ENCODE measurements at regions not wholly inside any gene's neighbourhood (a gene's known extent, or its start where the extent isn't known, plus 50 kb on each side); places are given as distances from the start of the nearest gene placed in this dataset.

DNA sequence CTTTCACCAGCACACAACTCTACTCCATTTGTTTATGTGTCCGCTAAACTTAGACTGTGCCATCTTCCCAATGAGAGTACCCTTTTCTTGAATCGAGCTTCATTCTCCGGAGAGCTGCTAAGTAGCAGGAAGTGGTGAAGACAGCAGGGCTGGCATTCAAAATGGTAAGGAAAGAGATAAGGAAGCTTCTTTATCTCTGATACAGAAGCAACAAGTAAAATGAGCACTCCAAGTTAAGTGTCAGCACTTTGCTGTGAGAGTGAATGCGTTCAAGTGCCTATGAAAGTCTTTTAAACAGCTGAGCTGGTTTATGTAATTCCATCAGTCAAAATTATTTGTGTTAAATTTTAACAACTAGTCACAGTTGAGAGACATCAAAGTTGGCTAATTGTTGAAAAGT is 386.8 kb upstream of the PTPRD start:
- no peak for DNase-seq (ENCODE audit: low spot score)

DNA sequence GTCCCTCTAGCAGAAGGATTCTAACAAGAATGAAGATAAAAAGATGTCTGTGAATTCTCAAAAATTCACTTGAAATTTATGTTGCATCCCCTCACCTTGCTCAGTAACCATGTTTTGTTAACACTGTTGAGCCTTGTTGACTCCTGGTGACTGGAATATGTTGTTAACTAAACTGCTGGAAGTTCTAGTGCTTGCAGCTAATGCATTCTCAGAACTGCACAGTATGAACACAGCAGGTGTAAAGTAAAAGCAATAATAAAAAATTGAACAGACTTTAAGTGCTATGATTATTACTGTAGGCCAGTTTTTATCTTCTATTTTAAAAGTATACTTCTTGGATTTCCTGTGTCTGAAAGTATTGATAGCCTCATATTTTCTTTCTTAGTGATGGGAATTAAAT is 388.7 kb upstream of the PTPRD start:
- no peak for DNase-seq (ENCODE audit: low spot score)

DNA sequence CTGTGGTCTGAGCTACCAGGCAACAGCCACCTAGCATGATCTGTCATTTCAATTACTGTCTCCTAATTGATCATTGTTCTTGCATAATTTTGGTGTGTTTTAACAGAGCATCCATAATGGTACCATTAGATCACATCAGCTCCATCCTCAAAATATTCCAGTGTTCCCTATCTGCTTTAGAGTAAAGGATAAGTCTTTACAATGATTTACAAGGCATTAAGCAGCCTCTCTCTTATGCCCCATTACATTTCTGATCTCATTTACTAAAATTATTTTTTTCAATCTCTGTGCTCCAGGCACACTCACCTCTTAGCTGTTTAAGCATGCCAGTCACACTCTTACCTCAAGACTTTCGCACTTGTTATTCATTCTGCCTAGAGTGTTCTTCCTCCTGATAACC is 389.9 kb upstream of the PTPRD start:
- no peak for DNase-seq (ENCODE audit: low spot score)

DNA sequence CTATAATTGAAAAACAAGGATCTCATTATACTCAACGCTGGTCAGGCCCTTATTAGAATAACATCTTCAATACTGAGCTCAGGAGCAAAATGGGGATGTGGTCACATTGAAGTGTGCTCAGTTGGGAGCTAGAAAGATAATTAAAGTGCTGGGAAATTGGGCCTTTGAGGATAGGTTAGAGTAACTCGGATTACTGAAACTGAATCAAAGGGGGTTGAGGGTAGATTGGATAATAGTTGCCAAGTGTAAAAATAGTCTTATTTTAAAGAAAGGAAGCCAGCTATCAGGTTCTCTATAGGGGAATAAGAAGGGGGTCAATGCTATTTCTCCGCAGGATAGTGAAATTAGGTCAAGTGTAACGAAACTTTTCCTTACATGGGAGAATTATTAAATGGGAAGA is 391.0 kb upstream of the PTPRD start:
- DNase-seq (ENCODE audit: low spot score), result no peak

DNA sequence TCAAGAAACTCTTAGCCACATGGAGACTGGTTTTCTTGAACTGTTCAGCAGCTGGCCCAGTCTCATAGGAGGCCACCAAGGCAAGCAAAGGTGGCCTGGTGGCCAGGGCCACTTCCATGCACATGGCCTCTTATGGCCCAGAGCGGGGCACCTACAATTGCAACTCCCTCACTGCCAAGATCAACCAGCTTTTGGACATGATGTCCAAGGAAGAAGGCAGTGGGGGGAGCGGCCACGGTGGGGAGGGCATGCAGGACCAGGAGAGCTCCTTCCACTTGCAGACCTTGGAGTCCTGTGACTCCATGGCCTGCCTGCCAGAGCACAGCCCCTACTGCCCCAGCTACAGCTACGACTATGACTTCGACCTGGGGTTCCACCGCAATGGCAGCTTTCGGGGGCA is 398.9 kb upstream of the PTPRD start:
- no peak for DNase-seq (ENCODE audit: low spot score)

DNA sequence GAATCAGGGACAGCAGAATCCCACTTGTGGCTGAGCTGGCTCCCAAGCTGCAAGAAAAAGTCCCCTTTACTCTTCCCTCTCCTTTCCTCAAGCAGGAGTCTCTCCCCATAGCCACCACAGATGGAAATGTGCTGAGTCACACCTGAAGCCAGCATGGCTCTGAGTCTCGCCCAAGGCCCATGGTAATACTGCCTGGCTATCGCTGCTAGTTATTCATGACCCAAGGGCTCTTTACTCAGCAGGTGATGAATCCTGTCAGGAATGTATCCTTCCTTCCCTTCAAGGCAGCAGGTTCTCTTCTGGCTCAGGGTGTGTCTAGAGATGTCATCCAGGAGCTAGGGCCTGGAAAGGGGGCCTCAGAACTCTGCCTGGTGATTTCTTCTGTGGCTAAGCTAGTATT is 403.3 kb upstream of the PTPRD start:
- no peak for DNase-seq (ENCODE audit: low spot score)

DNA sequence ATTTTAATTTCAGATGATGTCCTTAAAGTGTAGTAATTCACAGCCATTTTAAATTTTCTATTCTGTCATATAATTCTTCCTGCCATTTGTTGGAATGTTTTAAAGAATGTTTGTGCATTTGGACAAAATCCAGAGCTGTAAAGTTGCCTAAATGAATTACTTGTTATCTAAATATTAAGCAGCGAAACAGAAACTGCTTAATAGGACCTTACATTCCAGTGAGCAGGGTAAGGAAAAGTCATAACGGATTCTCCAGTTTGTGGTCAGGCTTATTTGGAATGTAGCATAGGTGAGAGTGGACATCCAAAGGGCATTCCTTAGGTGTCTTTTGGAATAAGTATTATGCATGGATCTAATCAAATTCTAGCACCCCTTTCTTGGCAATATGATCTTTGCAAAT is 410.4 kb upstream of the PTPRD start:
- DNase-seq (ENCODE audit: low spot score), result no peak

DNA sequence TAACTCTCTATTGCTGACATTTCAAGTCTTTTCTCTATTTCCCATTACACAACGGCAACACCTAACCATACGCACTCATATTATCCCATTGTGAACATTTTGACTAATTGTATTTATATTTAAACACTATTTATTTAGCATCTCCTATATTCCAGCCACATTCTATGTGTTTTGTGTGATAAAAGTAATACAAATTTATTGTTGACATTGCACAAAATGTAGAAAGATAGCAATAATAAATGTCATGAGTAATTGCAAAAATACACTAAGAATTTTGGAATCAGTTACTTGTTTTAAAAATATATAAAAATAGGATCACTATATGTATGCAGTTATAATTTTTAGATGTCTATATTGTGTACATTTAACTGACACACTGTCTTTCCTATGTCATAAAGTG is 413.0 kb upstream of the PTPRD start:
- no peak for DNase-seq (ENCODE audit: low spot score)

DNA sequence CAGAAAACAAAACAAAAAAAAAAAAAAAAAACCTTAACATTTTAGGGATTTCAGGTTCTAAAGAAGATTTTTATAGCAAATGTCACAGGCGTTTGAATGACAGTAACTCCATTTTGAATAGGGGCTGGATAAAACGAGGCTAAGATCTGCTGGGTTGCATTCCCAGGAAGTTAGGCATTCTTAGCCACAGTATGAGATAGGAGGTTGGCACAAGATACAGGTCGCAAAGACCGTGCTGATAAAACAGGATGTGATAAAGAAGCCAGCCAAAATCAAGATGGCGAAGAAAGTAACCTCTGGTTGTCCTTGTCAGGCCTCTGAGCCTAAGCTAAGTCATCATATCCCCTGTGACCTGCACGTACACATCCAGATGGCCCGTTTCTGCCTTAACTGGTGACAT is 425.6 kb upstream of the PTPRD start:
- no peak for DNase-seq (ENCODE audit: low spot score)

DNA sequence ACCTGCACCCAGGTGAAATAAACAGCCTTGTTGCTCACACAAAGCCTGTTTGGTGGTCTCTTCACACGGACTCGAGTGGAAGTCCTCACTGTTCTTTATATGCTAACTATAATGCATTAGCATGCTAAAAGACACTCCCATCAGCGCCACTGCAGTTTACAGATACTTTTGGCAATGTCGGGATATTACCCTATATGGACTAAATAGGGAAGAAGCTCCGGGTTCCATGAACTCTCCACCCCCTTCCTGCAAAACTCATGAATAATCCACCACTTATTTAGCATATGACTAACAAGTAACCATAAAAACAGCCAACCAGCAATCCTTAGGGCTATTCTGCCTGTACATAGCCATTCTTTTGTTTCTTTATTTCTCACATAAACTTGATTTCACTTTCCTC is 426.2 kb upstream of the PTPRD start:
- no peak for DNase-seq (ENCODE audit: low spot score)

DNA sequence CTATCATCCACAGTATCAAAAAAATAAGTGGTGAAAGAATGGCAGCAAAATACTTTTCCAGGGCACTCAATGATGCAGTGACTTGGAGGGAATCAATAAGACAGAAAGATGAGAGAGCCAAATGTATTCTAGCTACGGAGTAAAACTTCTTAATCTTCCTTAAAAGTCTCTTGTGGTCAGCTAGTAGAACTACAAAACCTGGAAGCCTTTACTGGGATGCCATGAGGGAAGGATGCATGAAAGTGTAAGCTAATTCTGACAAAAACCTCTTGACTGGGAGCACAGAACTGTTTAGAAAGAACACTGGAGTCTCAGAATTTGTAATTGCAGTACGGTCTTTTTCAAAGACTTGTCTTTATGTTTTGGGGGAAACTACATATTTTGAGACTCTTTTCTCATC is 432.8 kb upstream of the PTPRD start:
- DNase-seq (ENCODE audit: low spot score), result no peak

DNA sequence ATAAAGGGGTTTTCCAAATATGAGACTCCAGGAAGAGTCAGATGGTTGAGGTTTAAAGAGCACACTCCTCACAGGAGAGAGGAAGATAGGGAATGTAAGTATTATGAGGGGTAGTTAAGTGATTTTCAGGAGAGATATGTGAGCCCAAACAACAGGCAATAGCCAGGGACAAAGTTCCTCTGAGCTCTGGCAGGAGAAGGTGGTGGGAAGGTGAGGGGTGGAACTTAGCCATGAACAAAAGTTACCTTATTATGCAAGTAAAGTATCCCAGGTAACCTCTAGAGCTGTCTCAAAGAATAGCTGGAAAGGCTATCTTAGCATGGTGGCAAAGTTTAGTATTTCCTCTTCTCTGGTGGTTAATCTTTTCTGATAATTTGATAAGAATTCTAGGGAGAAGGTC is 450.5 kb upstream of the PTPRD start:
- DNase-seq (ENCODE audit: low spot score), result no peak

DNA sequence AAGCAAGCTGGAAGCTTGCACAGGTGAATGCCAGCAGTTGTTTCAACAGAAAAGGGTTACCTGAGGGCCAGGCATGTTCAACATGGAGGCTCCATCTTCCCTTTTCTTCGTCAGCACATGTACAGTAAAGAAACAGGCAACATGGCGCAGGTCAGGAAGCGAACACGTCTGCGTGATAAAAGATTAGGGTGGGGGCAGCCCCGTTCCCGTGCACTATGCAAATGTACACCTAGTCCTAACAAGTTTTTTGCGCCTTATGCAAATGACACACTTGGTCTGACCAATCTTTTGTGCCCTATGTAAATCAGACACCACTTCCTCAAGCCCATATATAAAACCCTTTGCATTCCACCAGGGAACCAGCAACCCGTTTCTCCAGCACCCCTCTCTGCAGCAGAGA is 452.1 kb upstream of the PTPRD start:
- no peak for DNase-seq (ENCODE audit: low spot score)

DNA sequence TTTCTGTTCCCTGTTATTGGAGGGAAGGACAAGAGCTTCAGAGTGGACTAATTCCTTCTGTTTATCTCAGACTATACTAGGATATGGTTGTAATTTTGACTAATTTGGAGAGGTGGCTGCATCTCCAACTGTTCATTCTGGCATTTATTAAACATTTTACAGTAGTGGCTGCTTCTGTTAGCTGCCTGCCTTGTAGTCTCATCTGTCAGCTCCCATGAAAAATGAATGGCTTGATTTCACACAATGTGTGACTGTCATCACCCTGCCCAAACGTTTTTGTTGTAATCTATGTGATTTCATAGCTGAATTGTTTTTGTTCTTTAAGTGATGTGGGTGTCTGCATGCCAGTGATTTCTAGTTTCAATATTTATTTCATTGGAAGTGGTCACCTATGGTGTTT is 459.4 kb upstream of the PTPRD start:
- no peak for DNase-seq (ENCODE audit: low spot score)

DNA sequence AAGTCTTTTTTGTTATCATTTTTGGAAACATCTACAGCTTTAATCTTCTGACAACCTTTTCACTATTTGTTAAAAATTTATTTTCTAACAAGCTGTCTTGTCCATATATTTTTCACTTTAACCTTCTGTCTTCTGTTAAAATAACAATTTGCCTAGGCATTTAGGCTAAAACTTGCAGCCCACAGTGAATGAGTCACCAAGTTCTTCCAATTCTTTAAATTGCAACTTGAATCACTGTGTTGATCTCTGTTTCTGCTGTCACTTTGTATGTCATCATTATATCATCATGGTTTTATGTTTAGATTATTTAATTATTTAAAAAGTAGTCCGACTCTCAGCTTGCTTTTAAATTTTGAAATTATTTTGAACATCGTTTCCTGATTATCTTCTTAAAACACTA is 473.8 kb upstream of the PTPRD start:
- DNase-seq (ENCODE audit: low spot score), result no peak

DNA sequence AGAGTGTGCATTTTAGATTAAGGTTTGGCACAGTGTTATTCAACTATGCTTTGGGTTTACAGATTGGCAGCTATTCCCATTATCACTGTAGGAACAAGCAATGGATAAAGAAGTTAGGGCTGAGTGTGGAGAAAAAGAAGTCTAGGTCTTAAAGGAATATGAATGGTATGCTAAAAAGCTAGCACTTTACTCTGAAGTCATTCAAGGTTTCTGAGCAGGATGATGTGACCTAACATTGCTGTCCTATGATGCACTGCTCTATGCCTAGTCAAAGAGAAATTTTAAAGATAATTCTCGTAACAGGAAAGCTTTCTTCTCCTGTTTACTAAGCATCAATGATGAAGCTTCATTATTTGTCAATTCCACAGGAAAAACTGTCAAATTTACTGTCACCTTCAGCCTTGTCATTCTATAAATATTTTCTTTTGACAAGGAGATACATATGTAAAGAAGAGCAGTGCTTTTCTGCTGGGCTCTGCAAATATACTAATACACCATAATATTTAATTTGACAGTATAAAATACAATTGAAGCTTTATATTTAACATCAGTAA is 476.1 kb upstream of the PTPRD start:
- no peak for DNase-seq (ENCODE audit: low spot score)

DNA sequence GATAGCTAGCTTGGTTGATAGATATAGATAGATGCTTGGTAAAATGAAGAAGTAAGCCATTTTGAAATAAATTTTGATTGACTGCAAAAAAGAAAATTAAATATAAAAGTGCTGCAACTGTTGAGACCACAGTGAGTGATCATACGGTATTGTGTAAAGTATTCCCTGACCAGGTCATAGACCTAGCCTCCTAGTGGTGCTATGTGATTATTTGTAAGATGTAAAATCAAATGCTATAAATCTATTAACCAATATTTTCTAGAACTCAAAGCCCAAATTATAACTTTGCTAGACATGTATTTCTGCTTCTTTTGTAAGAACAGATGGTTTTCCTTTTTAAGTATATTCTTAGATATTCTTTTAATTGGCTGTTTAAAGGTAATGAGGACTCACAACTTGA is 480.2 kb upstream of the PTPRD start:
- DNase-seq (ENCODE audit: low spot score), result no peak

DNA sequence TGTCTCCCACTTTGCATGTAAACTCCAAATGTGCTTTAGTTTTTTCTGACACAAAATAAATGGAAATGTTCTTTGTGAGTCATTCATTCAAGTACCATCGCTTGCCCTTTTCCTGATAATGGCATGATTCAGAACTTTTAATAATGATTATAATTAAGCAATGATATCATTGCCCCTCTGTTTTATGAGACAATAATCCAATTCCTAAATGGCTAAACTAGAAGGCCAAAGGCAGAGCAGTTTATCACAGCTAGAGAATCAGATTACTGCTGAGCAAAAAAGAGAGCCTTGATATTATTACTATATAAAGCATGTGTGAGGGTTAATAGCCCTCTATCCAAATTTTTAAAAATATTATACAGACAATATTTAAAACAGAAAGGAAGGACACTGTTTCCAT is 484.2 kb upstream of the PTPRD start:
- no peak for DNase-seq (ENCODE audit: low spot score)

DNA sequence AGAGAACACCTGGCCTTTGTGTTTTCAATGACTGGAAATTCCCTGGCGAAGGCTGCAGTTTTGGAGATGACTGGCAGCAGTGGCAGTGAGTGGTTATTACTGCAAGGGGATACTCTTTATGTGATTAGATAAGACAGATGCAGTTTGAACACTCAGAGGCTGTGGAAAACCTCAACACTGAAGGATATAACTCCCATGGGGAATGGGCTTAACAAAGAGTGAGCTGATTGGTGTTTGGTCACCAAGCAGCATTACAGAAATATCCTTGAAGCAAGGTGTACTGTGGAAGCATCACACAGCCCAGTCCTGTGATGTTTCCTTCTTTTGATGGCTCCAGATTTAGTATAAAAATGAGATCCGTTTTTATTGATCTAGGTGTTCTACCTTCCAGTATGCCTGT is 490.7 kb upstream of the PTPRD start:
- DNase-seq (ENCODE audit: low spot score), result no peak

DNA sequence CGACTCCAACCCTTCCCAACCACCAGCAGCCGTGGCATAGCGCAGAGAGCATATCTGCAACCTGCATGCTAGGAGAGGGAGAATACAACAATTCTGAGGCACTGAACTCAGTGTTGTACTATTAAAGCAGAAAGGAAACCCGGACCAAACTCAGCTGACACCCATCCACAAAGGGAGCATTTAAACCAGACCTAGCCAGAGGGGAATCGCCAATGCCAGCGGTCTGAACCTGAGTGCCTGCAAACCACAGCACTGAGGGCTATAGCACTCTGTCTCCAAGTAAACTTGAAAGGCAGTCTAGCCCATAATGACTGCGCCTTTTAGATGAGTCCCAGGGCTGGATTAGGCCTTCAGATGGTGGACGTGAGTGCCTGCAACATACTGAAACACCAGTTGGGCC is 494.4 kb upstream of the PTPRD start:
- no peak for DNase-seq (ENCODE audit: low spot score)

DNA sequence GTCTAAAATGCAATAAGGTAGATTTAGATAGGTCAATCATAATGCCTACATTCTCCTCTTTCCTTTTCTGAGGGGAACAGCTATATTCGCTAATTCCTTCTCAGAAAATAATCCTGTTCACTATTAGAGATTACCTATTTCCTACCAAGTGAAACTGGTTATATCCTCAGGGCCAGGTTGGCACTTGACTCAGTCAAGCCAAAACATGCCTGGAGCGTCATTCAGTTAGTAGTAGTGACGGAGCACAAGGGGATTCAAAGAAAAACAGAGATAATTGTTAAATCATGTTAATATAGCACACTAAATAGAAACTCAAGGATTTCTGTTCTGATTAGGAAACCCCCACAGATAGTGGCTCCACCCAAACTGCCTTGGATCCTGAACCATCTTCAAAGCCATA is 515.4 kb upstream of the PTPRD start:
- no peak for DNase-seq (ENCODE audit: low spot score)

DNA sequence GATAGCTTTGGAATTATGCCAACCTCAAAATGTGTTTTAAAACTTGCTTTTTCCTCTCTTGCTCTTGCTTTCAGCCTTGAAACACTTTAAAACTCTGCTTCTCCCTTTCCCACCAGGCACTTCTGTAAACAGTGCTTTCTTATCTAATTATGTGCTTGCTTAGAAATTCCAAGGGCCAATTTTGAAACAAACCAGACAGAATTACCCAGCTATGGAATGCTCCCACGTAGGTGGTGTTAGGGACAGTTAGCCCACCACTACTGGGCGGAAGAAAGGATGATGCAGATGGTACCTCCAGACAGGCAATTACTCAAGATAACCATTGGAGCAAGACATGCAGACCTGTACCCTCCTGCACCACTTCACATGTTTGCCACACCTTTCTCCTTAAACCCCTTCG is 523.0 kb upstream of the PTPRD start:
- no peak for DNase-seq (ENCODE audit: low spot score)

DNA sequence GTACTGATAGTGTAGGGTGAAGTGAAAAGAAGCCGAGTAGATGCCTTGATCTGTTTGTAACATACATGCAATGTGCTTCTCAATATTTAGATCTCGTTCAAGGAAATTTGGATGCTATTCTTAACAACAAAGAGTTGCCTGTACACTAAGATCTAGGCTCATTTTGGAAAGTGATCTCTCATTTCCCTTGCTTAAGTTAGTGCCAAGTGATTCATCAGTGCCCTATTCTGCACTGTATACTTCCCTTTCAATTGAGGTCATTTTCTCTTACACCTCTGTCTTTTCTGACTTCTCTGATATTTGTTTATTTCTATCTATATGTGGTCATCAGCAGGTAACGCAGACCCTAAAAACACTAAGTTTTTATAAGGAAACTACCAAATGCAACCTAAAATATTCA is 528.6 kb upstream of the PTPRD start:
- no peak for DNase-seq (ENCODE audit: low spot score)

DNA sequence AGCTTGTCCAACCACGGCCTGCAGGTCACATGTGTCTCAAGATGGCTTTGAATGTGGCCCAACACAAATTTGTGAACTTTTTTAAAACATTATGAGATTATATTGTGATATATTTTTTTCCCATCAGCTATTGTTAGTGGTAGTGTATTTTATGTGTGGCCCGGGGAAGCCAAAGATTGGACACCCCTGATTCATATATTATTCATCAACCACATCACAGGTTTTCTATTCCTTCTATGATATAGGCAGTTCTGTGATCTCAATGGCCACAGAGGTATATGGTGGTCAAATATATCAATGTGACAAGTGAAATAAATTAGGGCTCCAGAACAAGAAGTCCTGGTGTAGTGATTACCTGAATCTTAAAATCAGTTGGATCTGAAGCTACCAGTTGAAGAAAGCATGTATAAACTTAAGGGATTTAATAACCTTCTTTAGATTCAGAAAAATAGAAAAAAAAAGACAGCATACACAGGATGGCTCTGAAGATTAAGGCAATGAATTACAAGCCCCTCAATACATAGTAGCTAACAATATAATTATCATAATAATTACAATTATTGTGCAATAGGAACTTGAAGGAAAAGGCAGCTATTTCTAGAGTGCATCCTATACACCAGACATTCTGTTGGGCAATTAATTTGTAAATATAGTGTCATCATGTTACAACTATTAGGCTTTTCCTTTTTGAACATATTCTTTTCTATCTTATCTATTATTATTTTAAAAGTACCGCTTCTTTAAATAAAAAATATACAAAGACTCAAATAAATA is 530.4 kb upstream of the PTPRD start:
- no peak for DNase-seq (ENCODE audit: low spot score)
